ENCODE measurements at regions not wholly inside any gene's neighbourhood (a gene's known extent, or its start where the extent isn't known, plus 50 kb on each side); places are given as distances from the start of the nearest gene placed in this dataset.

DNA sequence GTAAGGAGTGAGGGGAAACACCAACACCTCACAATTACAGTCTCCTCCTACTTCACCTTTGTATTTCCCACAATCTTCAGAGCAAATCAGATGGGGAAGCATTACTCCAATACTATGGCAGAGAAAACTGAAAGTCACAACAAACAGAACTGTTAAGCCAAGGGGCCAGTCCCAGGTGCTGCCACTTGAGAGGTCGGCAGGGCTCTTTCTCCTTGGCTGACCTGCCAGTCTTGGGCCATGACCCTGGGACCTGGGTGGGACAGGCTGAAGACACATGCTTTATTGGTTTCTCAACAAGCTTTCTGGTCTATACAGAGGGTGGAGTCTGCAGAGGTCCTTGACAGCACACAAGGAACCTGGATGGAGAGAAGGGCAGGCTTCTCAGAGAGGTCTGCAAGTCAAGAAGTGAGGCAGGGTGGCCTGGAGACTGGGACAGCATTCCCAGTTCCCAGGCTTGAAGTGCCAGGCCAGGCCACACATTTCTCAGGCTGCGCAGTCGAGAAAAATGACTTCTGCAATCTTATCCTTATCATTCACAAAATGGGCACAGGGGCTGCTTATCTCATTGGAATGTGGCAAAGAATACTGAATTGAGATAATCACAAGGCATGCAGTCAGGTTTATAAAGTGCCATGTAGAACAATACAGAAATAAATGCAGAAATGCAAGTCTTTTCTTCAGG is 301.0 kb downstream of the CXCL12 start:
- no peaks in the 10 kb centered on the region for H3K36me3 Mint-ChIP-seq (ENCODE audit: insufficient read depth, unreplicated experiment)
- no peaks in the 10 kb centered on the region; the same call in 1 of the 2 replicates for H3K27me3 ChIP-seq (replicated peaks; ENCODE audit: control insufficient read depth, insufficient read depth, low read length)
- H3K9me3 ChIP-seq = no peaks in the 10 kb centered on the region
- H3K9me3 Mint-ChIP-seq (ENCODE audit: unreplicated experiment) = no peaks in the 10 kb centered on the region
- H3K4me1 Mint-ChIP-seq (ENCODE audit: low read depth, unreplicated experiment) = no peaks in the 10 kb centered on the region
- POLR2A ChIA-PET = no interaction called here
- CTCF ChIA-PET = no interaction called here
- no peaks in the 10 kb centered on the region for H3K36me3 ChIP-seq (ENCODE audit: control insufficient read depth, insufficient read depth, low read length)
- BruUV-seq (replicated peaks) = no TSS peak
- intact Hi-C loops (cut with micrococcal nuclease; ENCODE audit: unreplicated experiment) = no loop called here
- H3K27ac Mint-ChIP-seq (ENCODE audit: unreplicated experiment) = no peak overlapping the region
- TF ChIP-seq CTCF (IDR thresholded peaks at IDR 0.05; ENCODE audit: insufficient read depth in 1 of 2, low read depth in 1 of 2, low read length in 1 of 2, severe bottlenecking in 1 of 2, unreplicated experiment in 1 of 2) = no peak
- no peaks in the 10 kb centered on the region for H3K4me1 ChIP-seq
- DNase-seq = no peak
- H3K27me3 Mint-ChIP-seq (ENCODE audit: insufficient read depth, unreplicated experiment) = peaks cover 8% of the 10 kb centered on the region
- no peak overlapping the region for H3K4me3 Mint-ChIP-seq (ENCODE audit: unreplicated experiment)
- no peak overlapping the region for H3K4me3 ChIP-seq (ENCODE audit: low read depth, low read length)

DNA sequence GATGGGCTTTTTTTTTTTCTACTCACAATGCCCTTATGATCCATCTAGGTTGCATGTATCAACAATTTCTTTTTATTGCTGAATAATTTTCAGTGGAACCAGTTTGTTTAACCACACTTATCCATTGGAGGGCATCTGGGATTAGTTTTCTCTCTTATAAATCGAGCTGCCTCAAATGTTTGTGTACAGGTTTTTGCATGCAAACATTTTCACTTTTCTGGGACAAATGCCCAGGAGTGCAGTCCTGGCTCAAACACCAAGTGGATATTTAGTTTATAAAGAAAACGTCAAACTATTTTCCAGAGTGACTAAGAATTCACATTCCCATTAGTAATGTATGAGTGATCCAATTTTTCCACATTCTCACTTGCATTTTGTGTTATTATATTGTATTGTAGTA is 313.4 kb downstream of the CXCL12 start:
- H3K4me3 ChIP-seq (ENCODE audit: low read depth, low read length) = no peak overlapping the region
- Mint-ChIP-seq H3K36me3 (ENCODE audit: insufficient read depth, unreplicated experiment) (no peaks in the 10 kb centered on the region), H3K27me3 (ENCODE audit: insufficient read depth, unreplicated experiment) (peaks cover 3% of the 10 kb centered on the region), H3K4me1 (ENCODE audit: low read depth, unreplicated experiment) (no peaks in the 10 kb centered on the region), H3K9me3 (ENCODE audit: unreplicated experiment) (no peaks in the 10 kb centered on the region), H3K27ac (ENCODE audit: unreplicated experiment) (no peak overlapping the region), H3K4me3 (ENCODE audit: unreplicated experiment) (no peak overlapping the region)
- DNase-seq = no peak
- POLR2A ChIA-PET = no interaction called here
- no peak for TF ChIP-seq CTCF (IDR thresholded peaks at IDR 0.05; ENCODE audit: insufficient read depth in 1 of 2, low read depth in 1 of 2, low read length in 1 of 2, severe bottlenecking in 1 of 2, unreplicated experiment in 1 of 2)
- no peaks in the 10 kb centered on the region for H3K27me3 ChIP-seq (replicated peaks; ENCODE audit: control insufficient read depth, insufficient read depth, low read length)
- H3K36me3 ChIP-seq (ENCODE audit: control insufficient read depth, insufficient read depth, low read length) = no peaks in the 10 kb centered on the region
- CTCF ChIA-PET = no interaction called here
- intact Hi-C loops (cut with micrococcal nuclease; ENCODE audit: unreplicated experiment) = no loop called here
- H3K4me1 ChIP-seq = no peaks in the 10 kb centered on the region
- no TSS peak for BruUV-seq (replicated peaks)
- H3K9me3 ChIP-seq = no peaks in the 10 kb centered on the region

- Mint-ChIP-seq H3K27ac (ENCODE audit: unreplicated experiment) (no peak overlapping the region), H3K4me3 (ENCODE audit: unreplicated experiment) (no peak overlapping the region), H3K9me3 (ENCODE audit: unreplicated experiment) (no peaks in the 10 kb centered on the region), H3K36me3 (ENCODE audit: insufficient read depth, unreplicated experiment) (no peaks in the 10 kb centered on the region), H3K4me1 (ENCODE audit: low read depth, unreplicated experiment) (no peaks in the 10 kb centered on the region), H3K27me3 (ENCODE audit: insufficient read depth, unreplicated experiment) (peaks cover 3% of the 10 kb centered on the region)
- Histone ChIP-seq H3K4me3 (ENCODE audit: low read depth, low read length) (no peak overlapping the region), H3K27me3 (replicated peaks; ENCODE audit: control insufficient read depth, insufficient read depth, low read length) (no peaks in the 10 kb centered on the region), H3K36me3 (ENCODE audit: control insufficient read depth, insufficient read depth, low read length) (no peaks in the 10 kb centered on the region), H3K4me1 (no peaks in the 10 kb centered on the region), H3K9me3 (no peaks in the 10 kb centered on the region)
- TF ChIP-seq CTCF (IDR thresholded peaks at IDR 0.05; ENCODE audit: insufficient read depth in 1 of 2, low read depth in 1 of 2, low read length in 1 of 2, severe bottlenecking in 1 of 2, unreplicated experiment in 1 of 2) = no peak
- DNase-seq = no peak
- intact Hi-C loops (cut with micrococcal nuclease; ENCODE audit: unreplicated experiment) = no loop called here
- ChIA-PET POLR2A (no interaction called here), CTCF (no interaction called here)
- BruUV-seq (replicated peaks) = no TSS peak
Observed at GRCh38 chr10:44070282-44070681, 314.6 kb downstream of the CXCL12 start.
